ENCODE measurements at regions not wholly inside any gene's neighbourhood (a gene's known extent, or its start where the extent isn't known, plus 50 kb on each side); places are given as distances from the start of the nearest gene placed in this dataset.

DNA sequence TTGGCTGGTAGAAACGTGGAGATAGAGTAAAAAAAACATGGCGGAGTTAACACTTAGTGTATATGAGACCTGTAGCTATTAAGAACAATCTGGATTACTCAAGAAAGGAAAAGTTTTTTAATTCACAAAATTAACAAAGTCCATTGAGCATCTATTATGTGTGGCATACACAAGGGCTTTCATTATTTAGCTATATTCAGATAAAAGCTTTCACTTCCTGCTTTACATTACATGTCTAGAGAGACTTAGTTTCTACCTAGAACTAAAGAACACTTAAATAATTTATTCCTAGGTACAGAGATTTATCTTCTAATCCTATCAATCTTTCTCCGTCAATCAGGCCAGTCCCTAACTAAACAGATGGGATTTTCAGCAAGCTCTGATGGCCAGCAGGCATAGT is 196.0 kb upstream of the SLC39A10 start:
- no peak for TF ChIP-seq CTCF (IDR thresholded peaks at IDR 0.05; ENCODE audit: control extremely low read depth in 1 of 3, insufficient read depth in 1 of 3, low read depth in 1 of 3, low read length in 3 of 3)
- TF ChIP-seq EZH2 (IDR thresholded peaks at IDR 0.05; ENCODE audit: low read depth, low read length, severe bottlenecking) = no peak
- TF ChIP-seq POLR2A (IDR thresholded peaks at IDR 0.05; ENCODE audit: control extremely low read depth in 1 of 2, low read depth in 2 of 2, low read length in 2 of 2) = no peak
- no peak for TF ChIP-seq SIRT6 (IDR thresholded peaks at IDR 0.05; ENCODE audit: low read length)
- no peak for TF ChIP-seq TBP (IDR thresholded peaks at IDR 0.05; ENCODE audit: low read depth, low read length)
- no peak for TF ChIP-seq KDM1A (IDR thresholded peaks at IDR 0.05; ENCODE audit: borderline replicate concordance, low read length)
- no peak for TF ChIP-seq RFX5 (IDR thresholded peaks at IDR 0.05; ENCODE audit: borderline replicate concordance, low read depth, low read length)
- TF ChIP-seq, protein P1, sequence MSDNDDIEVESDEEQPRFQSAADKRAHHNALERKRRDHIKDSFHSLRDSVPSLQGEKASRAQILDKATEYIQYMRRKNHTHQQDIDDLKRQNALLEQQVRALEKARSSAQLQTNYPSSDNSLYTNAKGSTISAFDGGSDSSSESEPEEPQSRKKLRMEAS (IDR thresholded peaks at IDR 0.05) = no peak
- no peak for TF ChIP-seq CHD2 (IDR thresholded peaks at IDR 0.05; ENCODE audit: low read length)
- TF ChIP-seq CHD1 (IDR thresholded peaks at IDR 0.05; ENCODE audit: low read depth, low read length) = no peak
- TF ChIP-seq CBX8 (IDR thresholded peaks at IDR 0.05; ENCODE audit: borderline replicate concordance, low read depth, low read length) = no peak
- TF ChIP-seq, protein P2, sequence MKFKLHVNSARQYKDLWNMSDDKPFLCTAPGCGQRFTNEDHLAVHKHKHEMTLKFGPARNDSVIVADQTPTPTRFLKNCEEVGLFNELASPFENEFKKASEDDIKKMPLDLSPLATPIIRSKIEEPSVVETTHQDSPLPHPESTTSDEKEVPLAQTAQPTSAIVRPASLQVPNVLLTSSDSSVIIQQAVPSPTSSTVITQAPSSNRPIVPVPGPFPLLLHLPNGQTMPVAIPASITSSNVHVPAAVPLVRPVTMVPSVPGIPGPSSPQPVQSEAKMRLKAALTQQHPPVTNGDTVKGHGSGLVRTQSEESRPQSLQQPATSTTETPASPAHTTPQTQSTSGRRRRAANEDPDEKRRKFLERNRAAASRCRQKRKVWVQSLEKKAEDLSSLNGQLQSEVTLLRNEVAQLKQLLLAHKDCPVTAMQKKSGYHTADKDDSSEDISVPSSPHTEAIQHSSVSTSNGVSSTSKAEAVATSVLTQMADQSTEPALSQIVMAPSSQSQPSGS (IDR thresholded peaks at IDR 0.05; ENCODE audit: low read length) = no peak
- TF ChIP-seq CEBPB (IDR thresholded peaks at IDR 0.05; ENCODE audit: low read depth, low read length) = no peak
- TF ChIP-seq, protein P3, sequence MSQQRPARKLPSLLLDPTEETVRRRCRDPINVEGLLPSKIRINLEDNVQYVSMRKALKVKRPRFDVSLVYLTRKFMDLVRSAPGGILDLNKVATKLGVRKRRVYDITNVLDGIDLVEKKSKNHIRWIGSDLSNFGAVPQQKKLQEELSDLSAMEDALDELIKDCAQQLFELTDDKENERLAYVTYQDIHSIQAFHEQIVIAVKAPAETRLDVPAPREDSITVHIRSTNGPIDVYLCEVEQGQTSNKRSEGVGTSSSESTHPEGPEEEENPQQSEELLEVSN (IDR thresholded peaks at IDR 0.05) = no peak
